ENCODE measurements at regions not wholly inside any gene's neighbourhood (a gene's known extent, or its start where the extent isn't known, plus 50 kb on each side); places are given as distances from the start of the nearest gene placed in this dataset.

DNA sequence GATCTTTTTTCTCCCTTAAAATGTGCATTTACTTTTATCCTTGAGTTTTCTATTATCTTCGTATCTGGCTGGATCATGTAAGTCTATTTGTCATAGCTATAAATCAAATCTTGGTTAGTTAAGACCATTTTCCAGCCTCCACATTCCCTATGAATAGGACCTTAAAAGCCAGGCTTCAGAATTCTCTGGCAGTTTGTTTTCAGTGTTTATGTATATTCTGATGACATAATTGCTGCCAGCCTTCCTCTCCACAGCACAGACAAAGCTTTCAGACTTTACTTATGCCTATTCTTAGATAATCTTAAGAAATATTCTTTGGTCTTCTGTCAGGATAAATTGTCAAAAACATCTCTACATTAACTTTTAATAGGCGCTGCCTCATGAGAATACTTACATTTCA, 870.8 kb upstream of the SPRY2 start:
- TF ChIP-seq MYC (IDR thresholded peaks at IDR 0.05; ENCODE audit: low read depth, low read length) = no peak
- TF ChIP-seq POLR2AphosphoS5 (IDR thresholded peaks at IDR 0.05; ENCODE audit: insufficient read depth, low read depth, low read length) = no peak
- no peak for TF ChIP-seq POLR2A (IDR thresholded peaks at IDR 0.05; ENCODE audit: low read depth, low read length)
- TF ChIP-seq GATA2 (IDR thresholded peaks at IDR 0.05; ENCODE audit: insufficient read depth, insufficient read length, low read depth, low read length) = no peak
- TF ChIP-seq, protein P1, sequence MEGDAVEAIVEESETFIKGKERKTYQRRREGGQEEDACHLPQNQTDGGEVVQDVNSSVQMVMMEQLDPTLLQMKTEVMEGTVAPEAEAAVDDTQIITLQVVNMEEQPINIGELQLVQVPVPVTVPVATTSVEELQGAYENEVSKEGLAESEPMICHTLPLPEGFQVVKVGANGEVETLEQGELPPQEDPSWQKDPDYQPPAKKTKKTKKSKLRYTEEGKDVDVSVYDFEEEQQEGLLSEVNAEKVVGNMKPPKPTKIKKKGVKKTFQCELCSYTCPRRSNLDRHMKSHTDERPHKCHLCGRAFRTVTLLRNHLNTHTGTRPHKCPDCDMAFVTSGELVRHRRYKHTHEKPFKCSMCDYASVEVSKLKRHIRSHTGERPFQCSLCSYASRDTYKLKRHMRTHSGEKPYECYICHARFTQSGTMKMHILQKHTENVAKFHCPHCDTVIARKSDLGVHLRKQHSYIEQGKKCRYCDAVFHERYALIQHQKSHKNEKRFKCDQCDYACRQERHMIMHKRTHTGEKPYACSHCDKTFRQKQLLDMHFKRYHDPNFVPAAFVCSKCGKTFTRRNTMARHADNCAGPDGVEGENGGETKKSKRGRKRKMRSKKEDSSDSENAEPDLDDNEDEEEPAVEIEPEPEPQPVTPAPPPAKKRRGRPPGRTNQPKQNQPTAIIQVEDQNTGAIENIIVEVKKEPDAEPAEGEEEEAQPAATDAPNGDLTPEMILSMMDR (IDR thresholded peaks at IDR 0.05; ENCODE audit: extremely low read depth in 1 of 2, insufficient read depth in 1 of 2, low read depth in 1 of 2, low read length in 2 of 2) = no peak
- no peak for TF ChIP-seq EZH2 (IDR thresholded peaks at IDR 0.05; ENCODE audit: borderline replicate concordance, low read depth, low read length, severe bottlenecking)
- FAIRE-seq = no peak
- H3K4me1 ChIP-seq (ENCODE audit: control insufficient read depth, extremely low read depth, insufficient read depth, low read length) = no peaks in the 10 kb centered on the region
- H3K9me1 ChIP-seq (replicated peaks; ENCODE audit: control insufficient read depth, extremely low read depth, insufficient read depth, low read length) = no peaks in the 10 kb centered on the region
- no peak overlapping the region for H3K27ac ChIP-seq (ENCODE audit: insufficient read depth, low read depth, low read length)
- no peaks in the 10 kb centered on the region for H3K9me3 ChIP-seq (replicated peaks; ENCODE audit: control insufficient read depth, insufficient read depth, low read length)
- H3K4me2 ChIP-seq (ENCODE audit: insufficient read depth, low read length) = no peak overlapping the region
- no peaks in the 10 kb centered on the region for H3K79me2 ChIP-seq (ENCODE audit: control insufficient read depth, insufficient read depth, low read length)
- intact Hi-C loops (cut with micrococcal nuclease) (no loop called here), dilution Hi-C loops (cut with MboI; ENCODE audit: extremely low pct_ligation_motif_present, low sequenced_read_pairs) (no loop called here)
- no TSS peak for BruUV-seq (replicated peaks)
- H3K27me3 ChIP-seq (ENCODE audit: control insufficient read depth in 2 of 2, insufficient read depth in 2 of 2, low read length in 2 of 2) = no peaks in the 10 kb centered on the region
- H3K9ac ChIP-seq (replicated peaks; ENCODE audit: extremely low read depth, insufficient read depth, low read length) = no peak overlapping the region
- ChIA-PET POLR2A (no interaction called here), CTCF (no interaction called here)
- no peak overlapping the region for H2AFZ ChIP-seq (ENCODE audit: low read depth, low read length)
- no peak overlapping the region for H3K4me3 ChIP-seq (replicated peaks in 1 of 3; ENCODE audit: insufficient read depth in 1 of 3, low read depth in 1 of 3, low read length in 3 of 3)
- H3K36me3 ChIP-seq (ENCODE audit: control insufficient read depth in 2 of 2, extremely low read depth in 1 of 2, insufficient read depth in 2 of 2, low read length in 2 of 2) = no peaks in the 10 kb centered on the region
- DNase-seq (ENCODE audit: low read depth, low spot score) = no peak
- H4K20me1 ChIP-seq (replicated peaks; ENCODE audit: control insufficient read depth, extremely low read depth, insufficient read depth, low read length) = no peaks in the 10 kb centered on the region

- H2AFZ ChIP-seq (ENCODE audit: low read depth, low read length) = no peak overlapping the region
- H3K4me1 ChIP-seq (ENCODE audit: control insufficient read depth, extremely low read depth, insufficient read depth, low read length) = no peaks in the 10 kb centered on the region
- H3K79me2 ChIP-seq (ENCODE audit: control insufficient read depth, insufficient read depth, low read length) = no peaks in the 10 kb centered on the region
- POLR2A ChIA-PET = no interaction called here
- no TSS peak for BruUV-seq (replicated peaks)
- H3K4me3 ChIP-seq (replicated peaks in 1 of 3; ENCODE audit: insufficient read depth in 1 of 3, low read depth in 1 of 3, low read length in 3 of 3) = no peak overlapping the region
- TF ChIP-seq MAX (IDR thresholded peaks at IDR 0.05; ENCODE audit: insufficient read depth, insufficient read length) = no peak
- TF ChIP-seq FOS (IDR thresholded peaks at IDR 0.05; ENCODE audit: borderline replicate concordance, insufficient read depth, low read length) = no peak
- TF ChIP-seq GATA2 (IDR thresholded peaks at IDR 0.05; ENCODE audit: insufficient read depth, insufficient read length, low read depth, low read length) = no peak
- no peak for TF ChIP-seq MYC (IDR thresholded peaks at IDR 0.05; ENCODE audit: low read depth, low read length)
- TF ChIP-seq POLR2A (IDR thresholded peaks at IDR 0.05; ENCODE audit: low read depth, low read length) = no peak
- no peak for TF ChIP-seq POLR2AphosphoS5 (IDR thresholded peaks at IDR 0.05; ENCODE audit: insufficient read depth, low read depth, low read length)
- no peak for FAIRE-seq
- H3K27ac ChIP-seq (ENCODE audit: insufficient read depth, low read depth, low read length) = no peak overlapping the region
- intact Hi-C loops (cut with micrococcal nuclease) (no loop called here), dilution Hi-C loops (cut with MboI; ENCODE audit: extremely low pct_ligation_motif_present, low sequenced_read_pairs) (no loop called here)
- DNase-seq (ENCODE audit: low read depth, low spot score) = no peak
- no peaks in the 10 kb centered on the region for H4K20me1 ChIP-seq (replicated peaks; ENCODE audit: control insufficient read depth, extremely low read depth, insufficient read depth, low read length)
- H3K9me1 ChIP-seq (replicated peaks; ENCODE audit: control insufficient read depth, extremely low read depth, insufficient read depth, low read length) = no peaks in the 10 kb centered on the region
- no peak overlapping the region for H3K9ac ChIP-seq (replicated peaks; ENCODE audit: extremely low read depth, insufficient read depth, low read length)
- H3K36me3 ChIP-seq (ENCODE audit: control insufficient read depth in 2 of 2, extremely low read depth in 1 of 2, insufficient read depth in 2 of 2, low read length in 2 of 2) = no peaks in the 10 kb centered on the region
- no peak overlapping the region for H3K4me2 ChIP-seq (ENCODE audit: insufficient read depth, low read length)
- no peaks in the 10 kb centered on the region for H3K9me3 ChIP-seq (replicated peaks; ENCODE audit: control insufficient read depth, insufficient read depth, low read length)
- H3K27me3 ChIP-seq (ENCODE audit: control insufficient read depth in 2 of 2, insufficient read depth in 2 of 2, low read length in 2 of 2) = no peaks in the 10 kb centered on the region
- CTCF ChIA-PET = no interaction called here
Measured at GRCh38 chr13:81207636-81208035, 866.7 kb upstream of the SPRY2 start.

Data from endothelial cell of umbilical vein (primary cell).